ENCODE measurements at regions not wholly inside any gene's neighbourhood (a gene's known extent, or its start where the extent isn't known, plus 50 kb on each side); places are given as distances from the start of the nearest gene placed in this dataset.

DNA sequence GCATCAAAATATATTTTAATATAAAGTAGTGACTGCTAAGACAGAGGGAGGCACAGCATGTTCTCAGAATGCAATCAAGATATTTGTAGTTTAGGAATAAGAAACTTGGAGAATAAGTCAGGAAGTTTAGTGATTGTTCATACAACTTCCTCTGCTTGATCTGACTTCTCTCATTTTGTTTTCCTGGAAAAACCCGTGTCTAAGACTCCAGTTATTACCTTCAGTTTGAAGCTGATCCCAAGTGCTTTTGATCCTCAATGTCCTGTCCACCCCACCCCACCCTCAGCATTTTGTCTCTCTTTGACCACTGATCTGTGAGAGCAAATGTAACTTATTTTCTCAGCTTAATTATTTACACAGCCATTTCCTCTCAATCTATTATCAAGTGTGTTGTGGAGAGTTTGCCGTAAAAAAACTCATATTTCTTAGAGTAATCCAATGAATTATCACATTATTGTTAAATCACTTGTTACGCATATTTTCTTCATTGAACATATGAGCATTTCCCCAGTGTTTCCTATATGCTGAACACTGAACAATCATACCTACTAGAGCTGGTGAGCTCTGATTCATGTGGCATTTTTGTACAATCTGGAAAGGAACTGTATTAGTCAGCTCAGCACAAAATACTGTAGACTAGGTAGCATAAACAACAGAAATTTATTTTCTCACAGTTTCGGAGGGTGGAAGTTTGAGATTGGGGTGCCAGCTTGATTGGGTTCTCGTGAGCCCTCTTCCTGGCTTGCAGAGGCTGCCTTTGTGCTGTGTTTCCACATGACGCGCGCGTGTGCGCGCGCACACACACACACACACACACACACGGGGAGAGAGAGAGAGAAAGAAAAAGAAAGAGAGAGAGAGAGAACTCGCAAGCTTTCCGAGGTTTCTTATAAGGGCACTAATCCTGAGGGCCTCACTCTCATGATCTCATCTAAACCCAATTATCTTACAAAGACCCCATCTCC lies 65.5 kb upstream of the DPYD start:
- TF ChIP-seq CTCF (conservative IDR thresholded peaks at IDR 0.05; ENCODE audit: low read depth, low read length), result no peak
- DNase-seq (ENCODE audit: low read depth), result no peak
- H3K4me3 ChIP-seq (ENCODE audit: low read depth, low read length), result no peak overlapping the region

GRCh38 chr1:97983126-97983525 lies 62.3 kb upstream of the DPYD start:
- TF ChIP-seq CTCF (conservative IDR thresholded peaks at IDR 0.05; ENCODE audit: low read depth, low read length), result no peak

GRCh38 chr1:97980530-97980929 lies 59.7 kb upstream of the DPYD start:
- no peak for TF ChIP-seq CTCF (conservative IDR thresholded peaks at IDR 0.05; ENCODE audit: low read depth, low read length)
- DNase-seq (ENCODE audit: low read depth), result no peak
- no peak overlapping the region for H3K4me3 ChIP-seq (ENCODE audit: low read depth, low read length)

More at GRCh38 chr1:97983126-97983525, 62.3 kb upstream of the DPYD start:
- DNase-seq (ENCODE audit: low read depth), result no peak
- H3K4me3 ChIP-seq (ENCODE audit: low read depth, low read length), result no peak overlapping the region

DNA sequence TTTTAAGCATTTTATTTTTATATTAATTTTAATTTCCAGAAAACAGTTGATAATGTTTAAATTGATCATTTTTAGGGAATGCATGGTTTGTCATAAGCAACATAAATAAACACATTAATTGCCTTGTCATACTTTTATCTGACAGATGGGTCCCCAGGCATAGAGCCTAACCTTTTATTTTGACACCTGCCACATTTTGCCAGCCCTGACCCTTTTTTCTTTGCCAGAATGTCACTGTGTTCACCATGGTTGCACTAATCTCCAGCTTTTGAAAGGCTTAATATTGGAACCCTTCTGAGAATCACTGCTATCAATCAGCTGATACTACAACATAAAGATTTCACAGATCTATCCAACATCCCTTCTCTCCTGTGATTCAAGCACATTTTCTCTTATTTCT lies 56.0 kb upstream of the DPYD start:
- H3K4me3 ChIP-seq (ENCODE audit: low read depth, low read length), result no peak overlapping the region
- TF ChIP-seq CTCF (conservative IDR thresholded peaks at IDR 0.05; ENCODE audit: low read depth, low read length), result no peak
- no peak for DNase-seq (ENCODE audit: low read depth)

Data from epithelial cell of proximal tubule (primary cell).